ENCODE measurements at regions not wholly inside any gene's neighbourhood (a gene's known extent, or its start where the extent isn't known, plus 50 kb on each side); places are given as distances from the start of the nearest gene placed in this dataset.

DNA sequence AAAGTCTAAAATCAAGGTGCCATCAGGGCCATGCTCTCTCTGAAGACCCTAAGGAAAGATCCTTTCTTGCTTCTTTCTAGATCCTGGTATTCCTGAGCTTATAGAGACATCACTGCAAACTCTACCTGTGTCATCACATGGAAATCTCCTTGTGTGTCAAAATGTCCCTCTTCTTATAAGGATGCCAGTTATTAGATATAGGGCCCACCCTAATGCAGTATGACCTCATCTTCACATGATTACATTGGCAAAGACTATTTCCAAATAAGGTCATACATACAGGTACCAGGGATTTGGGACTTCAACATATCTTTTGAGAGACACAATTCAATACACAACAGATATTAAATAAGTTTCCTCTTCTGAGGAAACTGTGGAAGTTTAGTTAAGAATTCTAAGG is 123.9 kb downstream of the UNC5CL start:
- no peak for TF ChIP-seq CTCF (IDR thresholded peaks at IDR 0.05; ENCODE audit: borderline replicate concordance, insufficient read depth, low read depth, low read length)

DNA sequence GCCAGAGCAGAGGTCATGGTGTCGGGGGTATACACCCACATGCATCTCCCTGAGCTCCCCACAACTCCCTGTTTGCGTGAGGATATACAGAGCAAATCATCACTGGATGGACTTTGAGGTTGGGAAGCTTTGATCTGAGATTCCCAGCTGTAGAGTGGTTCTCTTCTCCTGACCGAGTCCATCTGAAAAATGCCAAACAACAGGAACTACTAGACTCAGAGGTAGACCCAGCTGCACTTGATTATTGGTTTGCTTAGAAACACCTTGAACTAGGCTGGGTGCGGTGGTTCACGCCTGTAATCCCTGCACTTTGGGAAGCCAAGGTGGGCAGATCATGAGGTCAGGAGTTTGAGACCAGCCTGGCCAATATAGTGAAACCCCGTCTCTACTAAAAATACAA is 125.0 kb downstream of the UNC5CL start:
- TF ChIP-seq CTCF (IDR thresholded peaks at IDR 0.05; ENCODE audit: borderline replicate concordance, insufficient read depth, low read depth, low read length): no peak
- H3K4me3 ChIP-seq (ENCODE audit: low read depth, low read length): no peak overlapping the region

More for the DNA sequence above, 123.9 kb downstream of the UNC5CL start:
- no peak overlapping the region for H3K4me3 ChIP-seq (ENCODE audit: low read depth, low read length)

GRCh38 chr6:40912158-40912946 is 126.7 kb downstream of the UNC5CL start:
- no peak overlapping the region for H3K4me3 ChIP-seq (ENCODE audit: low read depth, low read length)
- TF ChIP-seq CTCF (IDR thresholded peaks at IDR 0.05; ENCODE audit: borderline replicate concordance, insufficient read depth, low read depth, low read length): peak; percentile 70

DNA sequence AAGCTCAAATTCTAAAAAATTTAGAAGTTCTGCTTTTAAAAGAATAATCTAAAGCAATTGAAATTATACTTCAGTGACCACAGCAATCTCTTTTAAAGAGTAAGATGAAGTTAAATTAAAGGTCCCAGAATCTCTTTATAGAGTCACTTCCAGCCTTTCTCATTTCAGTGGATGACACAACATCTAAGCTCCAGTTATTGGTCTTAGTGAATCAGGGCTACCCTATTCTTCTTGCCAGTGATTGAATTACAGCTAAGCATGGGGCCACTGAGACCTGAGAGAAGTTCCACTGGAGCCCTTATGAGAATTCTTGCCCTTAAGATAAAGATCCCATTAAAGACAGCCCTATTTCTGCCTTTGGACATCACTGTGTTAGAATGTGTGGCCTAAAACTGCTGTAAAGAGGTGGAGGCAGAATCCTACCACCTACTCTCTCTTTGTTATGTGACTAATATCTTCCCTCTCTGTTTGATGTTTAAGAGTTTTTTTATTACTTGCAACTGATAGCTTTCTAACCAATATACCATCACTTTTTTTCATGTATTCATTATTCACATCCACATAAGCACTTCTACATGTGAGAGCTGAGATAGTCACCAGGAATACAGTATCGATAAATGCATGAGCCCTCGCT is 128.6 kb downstream of the UNC5CL start:
- TF ChIP-seq CTCF (IDR thresholded peaks at IDR 0.05; ENCODE audit: borderline replicate concordance, insufficient read depth, low read depth, low read length): no peak

GRCh38 chr6:40909811-40910210 is 129.2 kb downstream of the UNC5CL start:
- TF ChIP-seq CTCF (IDR thresholded peaks at IDR 0.05; ENCODE audit: borderline replicate concordance, insufficient read depth, low read depth, low read length): no peak
- H3K4me3 ChIP-seq (ENCODE audit: low read depth, low read length): no peak overlapping the region

More for the DNA sequence above, 128.6 kb downstream of the UNC5CL start:
- no peak overlapping the region for H3K4me3 ChIP-seq (ENCODE audit: low read depth, low read length)

DNA sequence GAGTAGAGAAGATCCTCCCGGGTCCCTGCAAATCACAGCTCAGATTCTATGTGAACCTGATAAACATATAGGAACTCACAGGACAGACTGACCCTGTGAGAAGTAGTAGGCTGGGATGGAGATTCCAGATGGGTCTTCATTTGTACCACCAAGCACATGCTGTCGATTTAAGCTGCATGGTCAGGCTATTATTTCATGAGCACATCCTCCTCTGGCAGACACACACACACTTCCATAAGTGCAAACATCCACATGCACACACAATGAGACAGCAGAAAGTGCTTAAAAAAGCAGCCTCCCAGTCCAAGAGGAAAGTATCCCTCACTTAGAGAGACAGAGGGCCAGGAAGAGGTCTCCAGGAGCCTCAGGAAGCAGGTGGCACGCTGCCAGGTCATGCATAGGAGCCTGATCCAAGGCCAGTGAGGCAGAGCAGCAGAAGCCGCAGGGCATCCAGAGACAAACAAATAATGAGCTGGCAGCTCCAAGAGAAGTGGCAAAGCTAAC is 131.8 kb downstream of the UNC5CL start:
- TF ChIP-seq CTCF (IDR thresholded peaks at IDR 0.05; ENCODE audit: borderline replicate concordance, insufficient read depth, low read depth, low read length): no peak
- no peak overlapping the region for H3K4me3 ChIP-seq (ENCODE audit: low read depth, low read length)

Data from GM12875 (cell line).